ENCODE measurements at regions not wholly inside any gene's neighbourhood (a gene's known extent, or its start where the extent isn't known, plus 50 kb on each side); places are given as distances from the start of the nearest gene placed in this dataset.
"Not testable (repeated sequence)": the region's sequence is repeated elsewhere in the genome, so short reads cannot be mapped to it uniquely, and the experiment has no call there.

GRCh38 chr22:46026899-46027210 lies 49.9 kb upstream of the WNT7B start:
- no peak for DNase-seq

DNA sequence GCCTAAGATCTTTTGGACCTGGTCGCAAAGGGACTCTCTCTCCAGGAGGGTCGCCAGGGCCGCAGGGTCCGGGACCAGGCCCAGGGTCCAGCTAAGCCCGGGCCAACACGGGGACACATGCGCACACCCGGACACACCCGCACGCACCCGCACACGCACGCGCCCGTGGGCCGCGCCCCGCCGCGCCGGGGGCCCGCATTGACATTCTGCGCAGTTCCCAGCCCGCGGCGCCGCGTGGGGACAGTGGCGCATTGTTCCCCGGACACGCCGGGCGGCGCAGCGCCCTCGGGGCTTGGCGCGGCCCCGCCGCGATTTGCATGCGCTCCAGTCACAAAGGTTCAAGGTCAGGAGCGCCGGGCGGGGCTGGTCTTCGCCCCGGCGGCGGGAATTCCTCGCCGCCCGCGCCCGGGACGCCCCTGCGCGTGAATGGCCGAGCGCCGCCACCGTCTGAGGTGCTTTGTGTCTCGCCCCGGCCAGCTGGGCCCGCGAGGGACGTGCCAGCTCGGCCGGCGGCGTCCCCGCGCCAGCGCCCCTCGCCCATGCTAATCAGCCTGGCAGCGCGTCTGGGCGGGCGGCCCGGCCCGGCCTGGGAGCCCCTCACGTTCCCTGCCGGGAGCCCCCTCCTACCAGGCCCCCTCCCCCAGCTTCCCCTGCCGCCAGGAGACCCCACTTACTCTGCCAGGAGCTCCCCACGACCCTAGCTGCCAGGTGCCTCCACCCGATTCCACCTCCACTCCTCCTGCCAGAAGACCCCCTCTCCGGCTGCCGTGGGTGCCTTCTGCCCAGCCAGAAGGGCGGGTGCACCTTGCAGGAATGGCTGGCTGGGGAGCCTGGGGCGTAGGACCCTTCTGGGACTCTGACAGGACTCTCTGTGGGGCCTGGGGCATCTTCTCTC lies 50.5 kb upstream of the WNT7B start:
- no peak for DNase-seq

GRCh38 chr22:46028106-46028991 lies 51.4 kb upstream of the WNT7B start:
- DNase-seq = no peak

DNA sequence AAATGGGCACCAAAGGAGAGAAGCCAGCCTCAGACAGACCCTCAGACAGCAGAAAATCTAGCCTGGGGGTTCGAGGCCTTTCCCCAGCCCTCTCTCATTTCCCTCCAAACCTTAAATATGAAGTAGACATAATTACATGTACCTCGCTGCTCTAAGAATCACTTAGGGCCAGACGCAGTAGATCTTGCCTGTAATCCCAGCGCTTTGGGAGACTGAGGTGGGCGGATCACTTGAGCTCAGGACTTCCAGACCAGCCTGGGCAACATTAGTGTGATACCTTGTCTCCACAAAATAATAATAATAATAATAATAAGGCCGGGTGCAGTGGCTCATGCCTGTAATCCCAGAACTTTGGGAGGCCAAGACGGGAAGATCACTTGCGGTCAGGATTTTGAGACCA lies 52.1 kb upstream of the WNT7B start:
- DNase-seq = no peak

GRCh38 chr22:46029574-46030200 lies 52.7 kb upstream of the WNT7B start:
- no peak for DNase-seq

DNA sequence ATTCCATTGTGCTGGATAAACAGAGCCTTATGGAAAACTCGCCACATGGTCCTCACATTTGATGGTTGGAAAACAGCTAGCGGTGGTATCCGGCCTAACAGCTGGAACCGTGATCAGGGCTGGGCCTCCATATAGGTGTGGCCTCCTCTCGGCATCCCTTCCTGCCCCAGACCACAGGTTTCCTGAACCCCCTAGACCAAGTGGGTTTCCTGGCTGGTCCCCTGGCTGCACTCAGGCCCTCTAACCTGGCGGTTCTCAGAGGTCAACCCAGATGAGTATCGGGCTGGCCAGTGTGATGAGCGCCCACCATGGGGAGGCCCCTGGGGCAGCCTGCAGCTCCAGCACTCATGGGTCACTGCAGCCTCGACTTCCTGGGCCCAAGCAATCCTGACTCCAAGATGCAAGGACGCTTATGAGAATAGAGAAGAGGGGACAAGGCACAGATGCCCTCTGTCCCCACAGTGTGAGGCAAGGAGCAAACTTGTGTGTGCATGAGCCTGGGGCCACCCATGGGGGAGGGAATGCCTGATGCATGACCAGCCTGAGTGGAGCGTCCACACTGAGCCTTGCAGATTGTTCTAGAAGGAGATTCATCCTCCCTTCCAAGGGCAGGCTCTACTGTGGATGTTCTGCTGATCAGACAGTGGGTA lies 53.4 kb upstream of the WNT7B start:
- DNase-seq = no peak

DNA sequence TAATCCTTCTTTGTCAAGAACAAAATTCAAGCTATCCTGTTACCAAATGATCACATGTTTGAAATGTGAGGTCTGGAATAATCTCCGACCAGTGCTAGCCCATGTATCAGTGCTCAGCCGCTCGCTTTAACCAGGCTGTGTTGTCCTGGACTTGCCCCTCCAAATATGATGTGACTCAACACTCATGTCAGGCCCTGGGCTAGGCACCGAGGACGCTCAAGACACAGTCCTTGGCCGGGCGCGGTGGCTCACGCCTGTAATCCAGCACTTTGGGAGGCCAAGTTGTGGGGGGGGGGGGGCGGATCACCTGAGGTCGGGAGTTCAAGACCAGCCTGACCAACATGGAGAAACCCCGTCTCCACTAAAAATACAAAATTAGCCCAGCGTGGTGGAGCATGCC lies 54.1 kb upstream of the WNT7B start:
- no peak for DNase-seq

DNA sequence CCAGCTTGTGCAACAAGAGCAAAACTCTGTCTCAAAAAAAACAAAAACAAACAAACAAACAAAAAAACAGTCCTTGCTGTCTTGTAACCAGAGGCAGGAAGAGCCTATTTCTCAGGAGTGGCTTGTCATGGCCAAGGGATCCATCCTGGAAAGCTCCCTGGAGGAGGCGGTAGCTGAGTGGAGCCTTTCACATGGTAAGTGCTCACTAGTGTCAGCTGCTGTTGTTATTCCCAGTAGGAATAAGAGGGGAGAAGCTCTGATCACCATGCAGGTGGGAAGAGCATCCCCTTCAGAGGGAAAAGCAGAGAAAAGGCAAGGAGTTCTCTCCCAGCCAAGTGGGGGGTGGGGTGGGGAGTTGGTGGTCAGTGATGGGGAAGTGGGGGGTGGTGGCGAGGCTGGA lies 54.6 kb upstream of the WNT7B start:
- no peak for DNase-seq

GRCh38 chr22:46031965-46032851 lies 55.2 kb upstream of the WNT7B start:
- no peak for DNase-seq

- DNase-seq = no peak
Measured at GRCh38 chr22:46033256-46034200, 56.6 kb upstream of the WNT7B start.

GRCh38 chr22:46034480-46034879 lies 57.5 kb upstream of the WNT7B start:
- DNase-seq = not testable (repeated sequence)

GRCh38 chr22:46035380-46035741 lies 58.4 kb upstream of the WNT7B start:
- DNase-seq = no peak

- peak; percentile 100 for DNase-seq
Measured at GRCh38 chr22:46035742-46036557, 59.0 kb upstream of the WNT7B start.

GRCh38 chr22:46036558-46037408 lies 59.8 kb upstream of the WNT7B start:
- peak; percentile 55 for DNase-seq

- no peak for DNase-seq
Measured at GRCh38 chr22:46038174-46038487, 61.2 kb upstream of the WNT7B start.

DNA sequence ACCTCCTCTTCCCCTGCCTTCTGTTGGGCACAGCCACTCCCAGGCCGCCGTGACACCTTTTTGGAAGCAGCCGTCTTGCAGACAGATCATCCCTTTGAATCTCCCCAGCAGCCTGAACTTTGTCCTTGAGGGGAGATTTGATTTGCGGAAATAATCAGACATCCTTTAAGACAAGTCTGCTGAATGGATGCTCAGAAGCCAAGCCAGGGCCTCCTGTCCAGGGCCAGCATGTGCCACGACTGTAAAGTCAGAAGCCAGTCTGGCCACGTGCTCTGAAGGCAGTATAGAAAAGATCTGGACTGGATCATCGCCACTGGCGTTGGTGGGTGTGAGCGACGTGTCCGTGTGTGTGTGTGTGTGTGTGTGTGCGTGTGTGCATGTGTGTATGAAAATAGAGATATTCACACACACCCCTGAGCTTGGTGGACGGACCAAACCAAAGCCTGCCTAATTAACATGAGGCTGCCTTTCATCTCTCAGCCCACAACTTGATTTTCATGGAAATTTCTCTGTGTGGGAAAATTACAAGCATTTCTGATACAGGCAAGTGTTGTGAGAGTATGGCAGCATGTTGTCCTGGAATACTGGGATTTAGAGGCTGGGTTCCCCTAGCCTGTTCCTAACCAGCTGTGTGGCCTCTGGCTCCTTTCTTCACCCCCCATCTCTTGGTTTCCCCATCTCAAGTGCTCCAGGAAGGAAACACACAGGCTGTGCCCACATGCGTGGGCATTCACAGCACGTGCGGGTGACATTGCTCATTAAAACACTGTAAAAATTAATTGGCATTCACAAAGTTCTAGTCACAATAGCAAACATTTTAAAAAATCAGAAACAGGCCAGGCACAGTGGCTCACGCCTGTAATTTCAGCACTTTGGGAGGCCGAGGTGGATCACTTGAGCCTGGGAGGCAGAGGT lies 61.8 kb upstream of the WNT7B start:
- DNase-seq = no peak

- no peak for DNase-seq
Measured at GRCh38 chr22:46039535-46039934, 62.6 kb upstream of the WNT7B start.
